CD4-positive, alpha-beta memory T cell (primary cell): ENCODE measurements at regions not wholly inside any gene's neighbourhood (a gene's known extent, or its start where the extent isn't known, plus 50 kb on each side); places are given as distances from the start of the nearest gene placed in this dataset.
A peak's percentile ranks its signal among the peaks of the same experiment; 100 is the strongest.

ENCODE experiments used
- CTCF ChIA-PET: fragments of 350-600 bp; sonication (Branson Sonifier 250); formaldehyde crosslinking; loops from one replicate; lab custom pipeline; 2021; ENCODE audit warnings: inconsistent platforms; ENCODE audit not compliant: partially characterized antibody; lab: Charles Lee
- POLR2A ChIA-PET: fragments of 350-600 bp; sonication (Branson Sonifier 250); formaldehyde crosslinking; loops from one replicate; lab custom pipeline; 2021; ENCODE audit not compliant: partially characterized antibody; lab: Charles Lee
- DNase-seq, 5 donors: peaks; one replicate each; pipeline versions ENCODE4 v3.0.0 to v3.0.0-alpha.2; 2020 to 2022; ENCODE audit warnings: mixed read lengths in 1 of 5
- H3K27ac ChIP-seq: one replicate; pipeline ENCODE4 v1.7.0; 2013; ENCODE audit warnings: low read depth, low read length
- H3K27me3 ChIP-seq: 2 replicates; pipeline ENCODE4 v1.7.0; 2013; ENCODE audit warnings: mild to moderate bottlenecking, low read length, moderate library complexity; ENCODE audit not compliant: insufficient read depth
- H3K36me3 ChIP-seq: 2 replicates; pipeline ENCODE4 v1.7.0; 2013; ENCODE audit warnings: mild to moderate bottlenecking, low read length, moderate library complexity; ENCODE audit not compliant: insufficient read depth
- H3K4me1 ChIP-seq: 2 replicates; pipeline ENCODE4 v1.7.0; 2013; ENCODE audit warnings: mild to moderate bottlenecking, low read length, moderate library complexity; ENCODE audit not compliant: insufficient read depth
- H3K4me3 ChIP-seq, 2 donors: one replicate each; pipeline ENCODE4 v1.7.0; 2013; ENCODE audit warnings: low read length in 2 of 2, mild to moderate bottlenecking in 1 of 2
- H3K9me3 ChIP-seq, 2 donors: one replicate each; pipeline ENCODE4 v1.7.0; 2013; ENCODE audit warnings: low read length in 2 of 2, control low read depth in 1 of 2; ENCODE audit not compliant: control insufficient read depth in 1 of 2
- H3K27ac Mint-ChIP-seq, 7 donors: one replicate each; pipeline ENCODE4 v1.8.0; 2020 to 2021; ENCODE audit warnings: mixed read lengths in 7 of 7, mild to moderate bottlenecking in 6 of 7, inconsistent platforms in 3 of 7, moderate library complexity in 3 of 7
- H3K27me3 Mint-ChIP-seq, 2 donors: one replicate each; pipeline ENCODE4 v1.8.0; 2020 to 2021; ENCODE audit warnings: mixed read lengths in 2 of 2
- H3K36me3 Mint-ChIP-seq, 2 donors: one replicate each; pipeline ENCODE4 v1.8.0; 2020 to 2021; ENCODE audit warnings: mixed read lengths in 2 of 2, inconsistent platforms in 1 of 2, mild to moderate bottlenecking in 1 of 2
- H3K4me1 Mint-ChIP-seq, 4 donors: one replicate each; pipeline ENCODE4 v1.8.0; 2020 to 2021; ENCODE audit warnings: mixed read lengths in 4 of 4, mild to moderate bottlenecking in 1 of 4
- H3K4me3 Mint-ChIP-seq, 8 donors: one replicate each; pipeline ENCODE4 v1.8.0; 2020 to 2021; ENCODE audit warnings: mixed read lengths in 8 of 8, mild to moderate bottlenecking in 7 of 8, moderate library complexity in 6 of 8, inconsistent platforms in 3 of 8
- H3K9me3 Mint-ChIP-seq, 8 donors: one replicate each; pipeline ENCODE4 v1.8.0; 2020 to 2021; ENCODE audit warnings: mixed read lengths in 8 of 8, mild to moderate bottlenecking in 5 of 8, inconsistent platforms in 3 of 8, moderate library complexity in 1 of 8
- intact Hi-C: fragments of 100-400 bp; cut with micrococcal nuclease; formaldehyde crosslinking; loops from one replicate; pipeline ENCODE4 v1.15.1; 2023

GRCh38 chr4:125975861-125976397 is 661.2 kb downstream of the FAT4 start:
- Mint-ChIP-seq H3K4me3 (no peak overlapping the region), H3K27ac (no peak overlapping the region), H3K27me3 (no peaks in the 10 kb centered on the region), H3K9me3 (peaks cover 2 to 18% (median 6%) of the 10 kb centered on the region in 8 donors), H3K4me1 (no peaks in the 10 kb centered on the region), H3K36me3 (no peaks in the 10 kb centered on the region)
- DNase-seq = no peak
- Histone ChIP-seq H3K27ac (no peak overlapping the region), H3K4me1 (no peaks in the 10 kb centered on the region), H3K9me3 (no peaks in the 10 kb centered on the region), H3K36me3 (no peaks in the 10 kb centered on the region), H3K4me3 (no peak overlapping the region), H3K27me3 (no peaks in the 10 kb centered on the region)
- POLR2A ChIA-PET = no interaction called here
- intact Hi-C loops = no loop called here
- CTCF ChIA-PET = no interaction called here

- H3K27ac ChIP-seq = no peak overlapping the region
- CTCF ChIA-PET = no interaction called here
Measured at GRCh38 chr4:125979950-125980349, 665.2 kb downstream of the FAT4 start.

DNA sequence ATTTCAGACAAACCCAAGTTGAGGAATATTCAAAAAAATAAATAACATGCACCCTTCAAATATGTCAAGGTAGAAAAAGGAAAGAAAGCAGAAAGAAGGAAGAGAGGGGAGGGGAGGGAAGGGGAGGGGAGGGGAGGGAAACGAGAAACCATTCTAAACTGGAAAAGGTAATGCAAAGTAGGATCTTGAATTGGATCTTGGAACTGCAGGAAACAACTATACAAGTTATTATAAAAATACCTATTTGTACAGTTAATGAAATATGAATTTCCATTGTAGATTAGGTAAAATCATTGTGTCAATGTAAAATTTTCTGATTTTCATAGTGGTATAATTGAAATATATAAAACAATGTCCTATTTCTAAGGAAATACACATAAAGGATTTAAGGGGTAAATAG is 668.4 kb downstream of the FAT4 start:
- intact Hi-C loops = no loop called here
- no peaks in the 10 kb centered on the region for H3K4me1 Mint-ChIP-seq

More at GRCh38 chr4:125979950-125980349, 665.2 kb downstream of the FAT4 start:
- Mint-ChIP-seq H3K4me1 (no peaks in the 10 kb centered on the region), H3K36me3 (no peaks in the 10 kb centered on the region), H3K9me3 (peaks cover 0 to 10% (median 5%) of the 10 kb centered on the region in 8 donors), H3K27me3 (no peaks in the 10 kb centered on the region), H3K27ac (no peak overlapping the region), H3K4me3 (no peak overlapping the region)
- intact Hi-C loops = no loop called here
- Histone ChIP-seq H3K9me3 (no peaks in the 10 kb centered on the region), H3K4me3 (no peak overlapping the region), H3K4me1 (no peaks in the 10 kb centered on the region), H3K36me3 (no peaks in the 10 kb centered on the region), H3K27me3 (no peaks in the 10 kb centered on the region)
- no peak for DNase-seq
- POLR2A ChIA-PET = no interaction called here

GRCh38 chr4:125985856-125986255 is 671.1 kb downstream of the FAT4 start:
- H3K4me3 ChIP-seq = no peak overlapping the region
- ChIA-PET POLR2A (no interaction called here), CTCF (no interaction called here)
- DNase-seq = no peak
- Mint-ChIP-seq H3K9me3 (peaks cover 0 to 6% (median 2%) of the 10 kb centered on the region in 8 donors), H3K36me3 (no peaks in the 10 kb centered on the region), H3K4me3 (no peak overlapping the region), H3K4me1 (no peaks in the 10 kb centered on the region), H3K27ac (no peak overlapping the region), H3K27me3 (no peaks in the 10 kb centered on the region)
- H3K27me3 ChIP-seq = no peaks in the 10 kb centered on the region
- no peaks in the 10 kb centered on the region for H3K36me3 ChIP-seq
- H3K9me3 ChIP-seq = no peaks in the 10 kb centered on the region
- intact Hi-C loops = no loop called here
- no peaks in the 10 kb centered on the region for H3K4me1 ChIP-seq
- no peak overlapping the region for H3K27ac ChIP-seq

More for the DNA sequence above, 668.4 kb downstream of the FAT4 start:
- no peak for DNase-seq
- Mint-ChIP-seq H3K4me3 (no peak overlapping the region), H3K36me3 (no peaks in the 10 kb centered on the region), H3K27ac (no peak overlapping the region), H3K9me3 (peaks cover 0 to 8% (median 2%) of the 10 kb centered on the region in 8 donors), H3K27me3 (no peaks in the 10 kb centered on the region)
- POLR2A ChIA-PET = no interaction called here
- no peak overlapping the region for H3K27ac ChIP-seq
- no peaks in the 10 kb centered on the region for H3K27me3 ChIP-seq
- no peaks in the 10 kb centered on the region for H3K36me3 ChIP-seq
- H3K4me1 ChIP-seq = no peaks in the 10 kb centered on the region
- no peak overlapping the region for H3K4me3 ChIP-seq
- CTCF ChIA-PET = no interaction called here
- no peaks in the 10 kb centered on the region for H3K9me3 ChIP-seq

DNA sequence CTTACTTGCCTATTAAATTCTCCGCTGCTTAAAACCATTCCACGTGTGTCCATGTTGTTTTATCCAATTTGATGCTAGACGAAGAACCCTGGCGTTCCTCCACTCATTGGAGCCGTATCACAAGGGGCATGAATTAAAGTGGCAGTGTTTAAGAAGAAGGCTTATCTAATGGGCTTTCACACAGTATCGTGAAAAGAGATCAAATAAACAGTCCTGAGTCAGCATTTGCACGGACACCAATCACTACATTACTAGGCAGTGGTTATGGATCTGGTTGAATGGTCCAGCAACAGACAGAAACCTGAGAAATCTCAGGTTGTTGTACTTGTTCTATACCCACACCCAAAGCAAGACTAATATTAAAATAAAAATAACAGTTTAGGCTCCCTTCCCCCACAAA is 671.6 kb downstream of the FAT4 start:
- Histone ChIP-seq H3K9me3 (no peaks in the 10 kb centered on the region), H3K4me3 (no peak overlapping the region), H3K36me3 (no peaks in the 10 kb centered on the region), H3K4me1 (no peaks in the 10 kb centered on the region), H3K27ac (no peak overlapping the region), H3K27me3 (no peaks in the 10 kb centered on the region)
- H3K4me1 Mint-ChIP-seq = no peaks in the 10 kb centered on the region
- intact Hi-C loops = no loop called here
- H3K9me3 Mint-ChIP-seq = peaks cover 0 to 6% (median 2%) of the 10 kb centered on the region in 8 donors
- DNase-seq = no peak
- H3K4me3 Mint-ChIP-seq = no peak overlapping the region
- ChIA-PET CTCF (no interaction called here), POLR2A (no interaction called here)
- no peak overlapping the region for H3K27ac Mint-ChIP-seq
- no peaks in the 10 kb centered on the region for H3K27me3 Mint-ChIP-seq
- H3K36me3 Mint-ChIP-seq = no peaks in the 10 kb centered on the region

GRCh38 chr4:125988464-125988863 is 673.7 kb downstream of the FAT4 start:
- no peaks in the 10 kb centered on the region for H3K36me3 ChIP-seq
- H3K4me1 ChIP-seq = no peaks in the 10 kb centered on the region
- H3K9me3 Mint-ChIP-seq = peaks cover 0 to 16% (median 4%) of the 10 kb centered on the region in 8 donors
- POLR2A ChIA-PET = no interaction called here
- CTCF ChIA-PET = no interaction called here
- H3K27ac Mint-ChIP-seq = no peak overlapping the region
- no peaks in the 10 kb centered on the region for H3K27me3 Mint-ChIP-seq
- H3K27ac ChIP-seq = no peak overlapping the region
- H3K4me1 Mint-ChIP-seq = no peaks in the 10 kb centered on the region
- H3K36me3 Mint-ChIP-seq = no peaks in the 10 kb centered on the region
- no peak overlapping the region for H3K4me3 ChIP-seq
- no peak for DNase-seq
- peak overlapping the region in 1 of 8 donors; percentile 6 for H3K4me3 Mint-ChIP-seq
- H3K27me3 ChIP-seq = no peaks in the 10 kb centered on the region
- no peaks in the 10 kb centered on the region for H3K9me3 ChIP-seq
- intact Hi-C loops = no loop called here

- H3K4me3 ChIP-seq = no peak overlapping the region
- no peaks in the 10 kb centered on the region for H3K27me3 Mint-ChIP-seq
- POLR2A ChIA-PET = no interaction called here
- no peaks in the 10 kb centered on the region for H3K4me1 Mint-ChIP-seq
- intact Hi-C loops = no loop called here
- no peak overlapping the region for H3K4me3 Mint-ChIP-seq
- DNase-seq = no peak
- no peaks in the 10 kb centered on the region for H3K36me3 Mint-ChIP-seq
- no peaks in the 10 kb centered on the region for H3K9me3 ChIP-seq
- H3K9me3 Mint-ChIP-seq = peaks cover 0 to 11% (median 6%) of the 10 kb centered on the region in 8 donors
- CTCF ChIA-PET = no interaction called here
- H3K27me3 ChIP-seq = no peaks in the 10 kb centered on the region
- no peak overlapping the region for H3K27ac ChIP-seq
- H3K4me1 ChIP-seq = no peaks in the 10 kb centered on the region
- H3K27ac Mint-ChIP-seq = no peak overlapping the region
- H3K36me3 ChIP-seq = no peaks in the 10 kb centered on the region
Measured at GRCh38 chr4:125991398-125991797, 676.6 kb downstream of the FAT4 start.

- Histone ChIP-seq H3K27me3 (no peaks in the 10 kb centered on the region), H3K27ac (no peak overlapping the region), H3K36me3 (no peaks in the 10 kb centered on the region), H3K9me3 (no peaks in the 10 kb centered on the region), H3K4me3 (no peak overlapping the region), H3K4me1 (no peaks in the 10 kb centered on the region)
- Mint-ChIP-seq H3K27ac (no peak overlapping the region), H3K9me3 (peaks cover 0 to 11% (median 4%) of the 10 kb centered on the region in 8 donors), H3K27me3 (no peaks in the 10 kb centered on the region), H3K4me1 (no peaks in the 10 kb centered on the region), H3K36me3 (no peaks in the 10 kb centered on the region), H3K4me3 (no peak overlapping the region)
- DNase-seq = no peak
- intact Hi-C loops = no loop called here
- CTCF ChIA-PET = no interaction called here
- POLR2A ChIA-PET = no interaction called here
Measured at GRCh38 chr4:125992891-125993290, 678.1 kb downstream of the FAT4 start.
